Hypothalamus (tissue), 51 donors: ENCODE measurements at regions not wholly inside any gene's neighbourhood (a gene's known extent, or its start where the extent isn't known, plus 50 kb on each side); places are given as distances from the start of the nearest gene placed in this dataset.

Source experiments
- DNase-seq, 51 donors: peaks; one replicate each; lab custom pipeline; 2025; lab: John Stamatoyannopoulos, UW

GRCh38 chr2:174670446-174670845 is 72.8 kb upstream of the WIPF1 start:
- DNase-seq: peak in 3 of 51 donors; percentile 5 to 26 (median 14)

GRCh38 chr2:174669336-174669735 is 71.7 kb upstream of the WIPF1 start:
- no peak for DNase-seq

GRCh38 chr2:174668075-174668474 is 70.5 kb upstream of the WIPF1 start:
- DNase-seq: no peak

GRCh38 chr2:174667250-174667860 is 69.8 kb upstream of the WIPF1 start:
- DNase-seq: peak in 2 of 51 donors; percentile 7 to 10

GRCh38 chr2:174666845-174667244 is 69.2 kb upstream of the WIPF1 start:
- DNase-seq: peak in 17 of 51 donors; percentile 7 to 63 (median 23)

- DNase-seq: peak in 4 of 51 donors; percentile 13 to 61 (median 31)
These were observed 68.7 kb upstream of the WIPF1 start for GRCh38 chr2:174666312-174666711.

GRCh38 chr2:174664084-174664759 is 66.6 kb upstream of the WIPF1 start:
- peak in 16 of 51 donors; percentile 7 to 54 (median 22) for DNase-seq

- DNase-seq: peak in 1 of 51 donors; percentile 52
These were observed 65.9 kb upstream of the WIPF1 start for GRCh38 chr2:174663550-174663949.

- no peak for DNase-seq
These were observed 65.3 kb upstream of the WIPF1 start for GRCh38 chr2:174662859-174663258.

GRCh38 chr2:174662459-174662858 is 64.9 kb upstream of the WIPF1 start:
- DNase-seq: no peak

GRCh38 chr2:174660984-174661675 is 63.5 kb upstream of the WIPF1 start:
- no peak for DNase-seq

- no peak for DNase-seq
These were observed 61.7 kb upstream of the WIPF1 start for GRCh38 chr2:174659069-174659900.

GRCh38 chr2:174656676-174657176 is 59.1 kb upstream of the WIPF1 start:
- DNase-seq: no peak

GRCh38 chr2:174656035-174656434 is 58.4 kb upstream of the WIPF1 start:
- no peak for DNase-seq

GRCh38 chr2:174654419-174654941 is 56.9 kb upstream of the WIPF1 start:
- DNase-seq: no peak

GRCh38 chr2:174648896-174649295 is 51.3 kb upstream of the WIPF1 start:
- DNase-seq: no peak
